Thoracic aorta (tissue), 2 donors: ENCODE measurements at regions not wholly inside any gene's neighbourhood (a gene's known extent, or its start where the extent isn't known, plus 50 kb on each side); places are given as distances from the start of the nearest gene placed in this dataset.

Source experiments
- ATAC-seq: fragments of 150-250 bp; one replicate; pipeline ENCODE4 v1.8.0; 2017; ENCODE audit warnings: low read depth; ENCODE audit not compliant: insufficient number of reproducible peaks, low FRiP score
- DNase-seq: peaks from one replicate; pipeline ENCODE4 v3.0.0-alpha.2; 2020; ENCODE audit warnings: low spot score
- H3K27ac ChIP-seq, 2 donors: fragments of 200-600 bp; sonication (generic); 1 replicate in 1 of 2; 2 replicates in 1 of 2; pipeline ENCODE4 v1.5.1; 2016; ENCODE audit warnings: mild to moderate bottlenecking in 2 of 2, moderate library complexity in 2 of 2
- H3K27me3 ChIP-seq: fragments of 200-600 bp; sonication (generic); replicated peaks from 2 replicates; pipeline ENCODE4 v1.6.0; 2016; ENCODE audit warnings: mild to moderate bottlenecking; ENCODE audit not compliant: insufficient read depth
- H3K36me3 ChIP-seq: fragments of 200-600 bp; sonication (generic); one replicate; pipeline ENCODE4 v1.5.1; 2016
- H3K4me1 ChIP-seq, 2 donors: fragments of 200-600 bp; sonication (generic); 1 replicate in 1 of 2; 2 replicates in 1 of 2; pipeline versions ENCODE4 v1.5.1 to v1.6.0; 2016; ENCODE audit warnings: low read depth in 2 of 2, mild to moderate bottlenecking in 1 of 2; ENCODE audit not compliant: control insufficient read depth in 1 of 2
- H3K4me3 ChIP-seq: fragments of 200-600 bp; sonication (generic); 2 replicates; pipeline ENCODE4 v1.5.1; 2016; ENCODE audit warnings: mild to moderate bottlenecking
- H3K9me3 ChIP-seq: fragments of 200-600 bp; sonication (generic); 2 replicates; pipeline ENCODE4 v1.5.1; 2016
- TF ChIP-seq, protein P1 (sequence below): fragments of 200-600 bp; sonication (generic); IDR thresholded peaks from one replicate; pipeline ENCODE4 v1.5.1; 2019; ENCODE audit warnings: antibody characterized with exemption

- ATAC-seq (no peak), DNase-seq (no peak)
- H3K4me3 ChIP-seq = no peak overlapping the region
- H3K27ac ChIP-seq = no peak overlapping the region
- TF ChIP-seq, protein P1, sequence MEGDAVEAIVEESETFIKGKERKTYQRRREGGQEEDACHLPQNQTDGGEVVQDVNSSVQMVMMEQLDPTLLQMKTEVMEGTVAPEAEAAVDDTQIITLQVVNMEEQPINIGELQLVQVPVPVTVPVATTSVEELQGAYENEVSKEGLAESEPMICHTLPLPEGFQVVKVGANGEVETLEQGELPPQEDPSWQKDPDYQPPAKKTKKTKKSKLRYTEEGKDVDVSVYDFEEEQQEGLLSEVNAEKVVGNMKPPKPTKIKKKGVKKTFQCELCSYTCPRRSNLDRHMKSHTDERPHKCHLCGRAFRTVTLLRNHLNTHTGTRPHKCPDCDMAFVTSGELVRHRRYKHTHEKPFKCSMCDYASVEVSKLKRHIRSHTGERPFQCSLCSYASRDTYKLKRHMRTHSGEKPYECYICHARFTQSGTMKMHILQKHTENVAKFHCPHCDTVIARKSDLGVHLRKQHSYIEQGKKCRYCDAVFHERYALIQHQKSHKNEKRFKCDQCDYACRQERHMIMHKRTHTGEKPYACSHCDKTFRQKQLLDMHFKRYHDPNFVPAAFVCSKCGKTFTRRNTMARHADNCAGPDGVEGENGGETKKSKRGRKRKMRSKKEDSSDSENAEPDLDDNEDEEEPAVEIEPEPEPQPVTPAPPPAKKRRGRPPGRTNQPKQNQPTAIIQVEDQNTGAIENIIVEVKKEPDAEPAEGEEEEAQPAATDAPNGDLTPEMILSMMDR = no peak
- no peaks in the 10 kb centered on the region for H3K27me3 ChIP-seq
- H3K9me3 ChIP-seq = no peaks in the 10 kb centered on the region
- no peaks in the 10 kb centered on the region for H3K36me3 ChIP-seq
- no peaks in the 10 kb centered on the region for H3K4me1 ChIP-seq
Observed at GRCh38 chr19:34017601-34018000, 154.7 kb upstream of the LSM14A start.

GRCh38 chr19:34018546-34018945 is 153.8 kb upstream of the LSM14A start:
- Histone ChIP-seq H3K4me3 (no peak overlapping the region), H3K9me3 (peaks cover 6% of the 10 kb centered on the region), H3K36me3 (no peaks in the 10 kb centered on the region), H3K27me3 (no peaks in the 10 kb centered on the region), H3K27ac (no peak overlapping the region), H3K4me1 (no peaks in the 10 kb centered on the region)
- DNase-seq = no peak
- no peak for ATAC-seq
- TF ChIP-seq, protein P1 = no peak

GRCh38 chr19:34023381-34023780 is 148.9 kb upstream of the LSM14A start:
- DNase-seq (no peak), ATAC-seq (no peak)

GRCh38 chr19:34033880-34034279 is 138.4 kb upstream of the LSM14A start:
- no peak for DNase-seq
- H3K27me3 ChIP-seq = no peaks in the 10 kb centered on the region
- no peak for ATAC-seq
- no peak overlapping the region for H3K4me3 ChIP-seq
- no peaks in the 10 kb centered on the region for H3K4me1 ChIP-seq
- H3K9me3 ChIP-seq = no peaks in the 10 kb centered on the region
- TF ChIP-seq, protein P1 = no peak
- H3K36me3 ChIP-seq = no peaks in the 10 kb centered on the region
- no peak overlapping the region for H3K27ac ChIP-seq

More at GRCh38 chr19:34023381-34023780, 148.9 kb upstream of the LSM14A start:
- Histone ChIP-seq H3K9me3 (peaks cover 9% of the 10 kb centered on the region), H3K4me3 (no peak overlapping the region), H3K27me3 (no peaks in the 10 kb centered on the region), H3K4me1 (no peaks in the 10 kb centered on the region), H3K36me3 (no peaks in the 10 kb centered on the region), H3K27ac (no peak overlapping the region)
- TF ChIP-seq, protein P1 = no peak

- no peak overlapping the region for H3K4me3 ChIP-seq
- TF ChIP-seq, protein P1 = no peak
- H3K27ac ChIP-seq = no peak overlapping the region
- no peaks in the 10 kb centered on the region for H3K4me1 ChIP-seq
- ATAC-seq (no peak), DNase-seq (no peak)
- H3K9me3 ChIP-seq = no peaks in the 10 kb centered on the region
- no peaks in the 10 kb centered on the region for H3K36me3 ChIP-seq
- no peaks in the 10 kb centered on the region for H3K27me3 ChIP-seq
Observed at GRCh38 chr19:34034318-34034846, 137.9 kb upstream of the LSM14A start.
